ENCODE measurements at regions not wholly inside any gene's neighbourhood (a gene's known extent, or its start where the extent isn't known, plus 50 kb on each side); places are given as distances from the start of the nearest gene placed in this dataset.
"Not testable (repeated sequence)": the region's sequence is repeated elsewhere in the genome, so short reads cannot be mapped to it uniquely, and the experiment has no call there.

- no peak for DNase-seq
Observed at GRCh38 chr2:187775651-187776050, 221.4 kb upstream of the TFPI start.

- DNase-seq = no peak
Observed at GRCh38 chr2:187782301-187782700, 228.1 kb upstream of the TFPI start.

GRCh38 chr2:187783446-187783845 lies 229.2 kb upstream of the TFPI start:
- no peak for DNase-seq

- not testable (repeated sequence) for DNase-seq
Observed at GRCh38 chr2:187784138-187784537, 229.9 kb upstream of the TFPI start.

- DNase-seq = no peak
Observed at GRCh38 chr2:187799601-187800000, 245.4 kb upstream of the TFPI start.

- no peak for DNase-seq
Observed at GRCh38 chr2:187803816-187804215, 249.6 kb upstream of the TFPI start.

- no peak for DNase-seq
Observed at GRCh38 chr2:187815113-187815512, 260.9 kb upstream of the TFPI start.

GRCh38 chr2:187819624-187820023 lies 265.4 kb upstream of the TFPI start:
- DNase-seq = no peak

GRCh38 chr2:187825108-187825507 lies 270.9 kb upstream of the TFPI start:
- DNase-seq = no peak

GRCh38 chr2:187826023-187826422 lies 271.8 kb upstream of the TFPI start:
- no peak for DNase-seq

- no peak for DNase-seq
Observed at GRCh38 chr2:187834787-187835186, 280.6 kb upstream of the TFPI start.

- DNase-seq = no peak
Observed at GRCh38 chr2:187838690-187839089, 284.5 kb upstream of the TFPI start.

GRCh38 chr2:187842315-187842714 lies 288.1 kb upstream of the TFPI start:
- DNase-seq = no peak

GRCh38 chr2:187842978-187843847 lies 289.0 kb upstream of the TFPI start:
- DNase-seq = no peak

GRCh38 chr2:187847245-187848208 lies 293.3 kb upstream of the TFPI start:
- no peak for DNase-seq

- DNase-seq = no peak
Observed at GRCh38 chr2:187851955-187852561, 297.8 kb upstream of the TFPI start.

- no peak for DNase-seq
Observed at GRCh38 chr2:187853381-187853791, 299.2 kb upstream of the TFPI start.

- no peak for DNase-seq
Observed at GRCh38 chr2:187854801-187855200, 300.6 kb upstream of the TFPI start.

GRCh38 chr2:187855689-187856088 lies 301.5 kb upstream of the TFPI start:
- no peak for DNase-seq

GRCh38 chr2:187857826-187858225 lies 303.6 kb upstream of the TFPI start:
- DNase-seq = no peak

- DNase-seq = no peak
Observed at GRCh38 chr2:187862715-187863114, 308.5 kb upstream of the TFPI start.

GRCh38 chr2:187865025-187865424 lies 310.8 kb upstream of the TFPI start:
- no peak for DNase-seq

All from nucleus accumbens (tissue), 56 donors.